ENCODE measurements at regions not wholly inside any gene's neighbourhood (a gene's known extent, or its start where the extent isn't known, plus 50 kb on each side); places are given as distances from the start of the nearest gene placed in this dataset.

- TF ChIP-seq SNAI2 (CRISPR knock-in tag; IDR thresholded peaks at IDR 0.05) (no peak), ZNF8 (CRISPR knock-in tag; IDR thresholded peaks at IDR 0.05) (no peak), PPARA (CRISPR knock-in tag; IDR thresholded peaks at IDR 0.05; ENCODE audit: borderline replicate concordance) (no peak), ARNTL (CRISPR knock-in tag; IDR thresholded peaks at IDR 0.05; ENCODE audit: borderline replicate concordance, low read depth) (no peak), ISL1 (CRISPR knock-in tag; IDR thresholded peaks at IDR 0.05) (no peak), POU6F1 (CRISPR knock-in tag; IDR thresholded peaks at IDR 0.05; ENCODE audit: borderline replicate concordance, low read depth) (no peak), BACH2 (CRISPR knock-in tag; IDR thresholded peaks at IDR 0.05; ENCODE audit: borderline replicate concordance) (no peak), RARB (CRISPR knock-in tag; IDR thresholded peaks at IDR 0.05) (no peak), ZNF70 (CRISPR knock-in tag; IDR thresholded peaks at IDR 0.05) (no peak), ZFP3 (CRISPR knock-in tag; IDR thresholded peaks at IDR 0.05) (no peak), ZC3H10 (CRISPR knock-in tag; IDR thresholded peaks at IDR 0.05) (no peak)
- TF ChIP-seq, protein P1, sequence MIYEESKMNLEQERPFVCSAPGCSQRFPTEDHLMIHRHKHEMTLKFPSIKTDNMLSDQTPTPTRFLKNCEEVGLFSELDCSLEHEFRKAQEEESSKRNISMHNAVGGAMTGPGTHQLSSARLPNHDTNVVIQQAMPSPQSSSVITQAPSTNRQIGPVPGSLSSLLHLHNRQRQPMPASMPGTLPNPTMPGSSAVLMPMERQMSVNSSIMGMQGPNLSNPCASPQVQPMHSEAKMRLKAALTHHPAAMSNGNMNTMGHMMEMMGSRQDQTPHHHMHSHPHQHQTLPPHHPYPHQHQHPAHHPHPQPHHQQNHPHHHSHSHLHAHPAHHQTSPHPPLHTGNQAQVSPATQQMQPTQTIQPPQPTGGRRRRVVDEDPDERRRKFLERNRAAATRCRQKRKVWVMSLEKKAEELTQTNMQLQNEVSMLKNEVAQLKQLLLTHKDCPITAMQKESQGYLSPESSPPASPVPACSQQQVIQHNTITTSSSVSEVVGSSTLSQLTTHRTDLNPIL (CRISPR knock-in tag; IDR thresholded peaks at IDR 0.05; ENCODE audit: low read depth), result no peak
- TF ChIP-seq, protein P2, sequence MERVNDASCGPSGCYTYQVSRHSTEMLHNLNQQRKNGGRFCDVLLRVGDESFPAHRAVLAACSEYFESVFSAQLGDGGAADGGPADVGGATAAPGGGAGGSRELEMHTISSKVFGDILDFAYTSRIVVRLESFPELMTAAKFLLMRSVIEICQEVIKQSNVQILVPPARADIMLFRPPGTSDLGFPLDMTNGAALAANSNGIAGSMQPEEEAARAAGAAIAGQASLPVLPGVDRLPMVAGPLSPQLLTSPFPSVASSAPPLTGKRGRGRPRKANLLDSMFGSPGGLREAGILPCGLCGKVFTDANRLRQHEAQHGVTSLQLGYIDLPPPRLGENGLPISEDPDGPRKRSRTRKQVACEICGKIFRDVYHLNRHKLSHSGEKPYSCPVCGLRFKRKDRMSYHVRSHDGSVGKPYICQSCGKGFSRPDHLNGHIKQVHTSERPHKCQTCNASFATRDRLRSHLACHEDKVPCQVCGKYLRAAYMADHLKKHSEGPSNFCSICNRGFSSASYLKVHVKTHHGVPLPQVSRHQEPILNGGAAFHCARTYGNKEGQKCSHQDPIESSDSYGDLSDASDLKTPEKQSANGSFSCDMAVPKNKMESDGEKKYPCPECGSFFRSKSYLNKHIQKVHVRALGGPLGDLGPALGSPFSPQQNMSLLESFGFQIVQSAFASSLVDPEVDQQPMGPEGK (CRISPR knock-in tag; IDR thresholded peaks at IDR 0.05; ENCODE audit: borderline replicate concordance), result no peak
Observed at GRCh38 chr5:104352954-104353353, 790.4 kb upstream of the NUDT12 start.
